ENCODE measurements at regions not wholly inside any gene's neighbourhood (a gene's known extent, or its start where the extent isn't known, plus 50 kb on each side); places are given as distances from the start of the nearest gene placed in this dataset.
A peak's percentile ranks its signal among the peaks of the same experiment; 100 is the strongest.
"Not testable (repeated sequence)": the region's sequence is repeated elsewhere in the genome, so short reads cannot be mapped to it uniquely, and the experiment has no call there.

GRCh38 chr13:74747186-74747955, 613.2 kb upstream of the KLF12 start:
- Mint-ChIP-seq H3K27me3 (peaks cover 0 to 4% (median 0%) of the 10 kb centered on the region in 3 donors), H3K27ac (peak overlapping the region in 3 of 6 donors; percentile 65 to 89 (median 71)), H3K9me3 (peaks cover 0 to 3% (median 0%) of the 10 kb centered on the region in 7 donors), H3K36me3 (no peaks in the 10 kb centered on the region), H3K4me3 (no peak overlapping the region), H3K4me1 (no peaks in the 10 kb centered on the region)
- DNase-seq (no peak), ATAC-seq (ENCODE audit: low read depth in 2 of 2) (no peak)

- ATAC-seq (ENCODE audit: low read depth in 2 of 2) (no peak), DNase-seq (no peak)
- Mint-ChIP-seq H3K27ac (no peak overlapping the region), H3K4me1 (no peaks in the 10 kb centered on the region), H3K9me3 (peaks cover 0 to 3% (median 0%) of the 10 kb centered on the region in 7 donors), H3K27me3 (peaks cover 0 to 4% (median 0%) of the 10 kb centered on the region in 3 donors), H3K36me3 (no peaks in the 10 kb centered on the region), H3K4me3 (no peak overlapping the region)
Observed at GRCh38 chr13:74743992-74744391, 609.8 kb upstream of the KLF12 start.

GRCh38 chr13:74741732-74742131, 607.5 kb upstream of the KLF12 start:
- DNase-seq (no peak), ATAC-seq (ENCODE audit: low read depth in 2 of 2) (no peak)
- no peaks in the 10 kb centered on the region for H3K4me1 Mint-ChIP-seq
- H3K36me3 Mint-ChIP-seq, result peaks cover 0 to 5% of the 10 kb centered on the region in 2 donors
- H3K9me3 Mint-ChIP-seq, result peaks cover 0 to 4% (median 0%) of the 10 kb centered on the region in 7 donors
- H3K4me3 Mint-ChIP-seq, result no peak overlapping the region
- peaks cover 0 to 8% (median 0%) of the 10 kb centered on the region in 3 donors for H3K27me3 Mint-ChIP-seq
- H3K27ac Mint-ChIP-seq, result no peak overlapping the region

DNA sequence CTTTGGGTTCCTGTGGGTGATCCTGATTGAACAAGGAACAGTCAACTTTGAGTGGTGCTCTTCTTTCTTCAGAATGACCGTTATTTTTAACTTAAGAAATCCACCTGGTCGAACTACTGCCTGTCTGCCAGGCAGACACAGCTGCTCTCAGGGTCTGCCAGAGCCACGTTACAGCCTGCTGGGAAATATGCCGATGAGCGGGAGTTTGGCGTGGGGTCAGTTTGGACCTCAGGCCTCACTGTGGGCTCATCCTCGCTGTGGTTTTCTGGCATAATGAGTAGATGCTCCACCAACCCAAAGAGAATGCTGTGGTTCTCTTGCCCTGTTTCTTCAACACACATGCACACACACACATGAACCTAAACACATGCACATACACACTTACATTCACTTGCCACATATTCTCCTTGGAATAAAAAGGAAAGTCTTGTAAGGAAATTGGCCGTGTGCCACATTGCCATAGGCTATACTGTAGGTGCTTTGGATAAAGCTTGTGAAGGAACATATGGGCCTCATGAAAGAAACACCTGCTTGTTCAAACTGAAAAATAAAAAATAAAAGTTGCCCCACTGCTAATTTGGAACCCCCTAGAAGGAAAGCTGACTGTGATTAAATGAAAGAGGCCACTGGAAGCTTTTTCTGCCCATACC, 598.7 kb upstream of the KLF12 start:
- no peak overlapping the region for H3K4me3 Mint-ChIP-seq
- H3K9me3 Mint-ChIP-seq, result peaks cover 0 to 13% (median 0%) of the 10 kb centered on the region in 7 donors
- no peak overlapping the region for H3K27ac Mint-ChIP-seq
- no peaks in the 10 kb centered on the region for H3K4me1 Mint-ChIP-seq
- DNase-seq, result no peak
- H3K36me3 Mint-ChIP-seq, result peaks cover 0 to 5% of the 10 kb centered on the region in 2 donors
- ATAC-seq (ENCODE audit: low read depth in 2 of 2), result no peak
- H3K27me3 Mint-ChIP-seq, result peaks cover 0 to 8% (median 0%) of the 10 kb centered on the region in 3 donors

GRCh38 chr13:74731731-74732130, 597.5 kb upstream of the KLF12 start:
- Mint-ChIP-seq H3K9me3 (peaks cover 0 to 9% (median 0%) of the 10 kb centered on the region in 7 donors), H3K36me3 (no peaks in the 10 kb centered on the region), H3K4me1 (no peaks in the 10 kb centered on the region), H3K27ac (no peak overlapping the region), H3K4me3 (no peak overlapping the region), H3K27me3 (peaks cover 0 to 7% (median 0%) of the 10 kb centered on the region in 3 donors)
- ATAC-seq (ENCODE audit: low read depth in 2 of 2), result no peak
- DNase-seq, result no peak

DNA sequence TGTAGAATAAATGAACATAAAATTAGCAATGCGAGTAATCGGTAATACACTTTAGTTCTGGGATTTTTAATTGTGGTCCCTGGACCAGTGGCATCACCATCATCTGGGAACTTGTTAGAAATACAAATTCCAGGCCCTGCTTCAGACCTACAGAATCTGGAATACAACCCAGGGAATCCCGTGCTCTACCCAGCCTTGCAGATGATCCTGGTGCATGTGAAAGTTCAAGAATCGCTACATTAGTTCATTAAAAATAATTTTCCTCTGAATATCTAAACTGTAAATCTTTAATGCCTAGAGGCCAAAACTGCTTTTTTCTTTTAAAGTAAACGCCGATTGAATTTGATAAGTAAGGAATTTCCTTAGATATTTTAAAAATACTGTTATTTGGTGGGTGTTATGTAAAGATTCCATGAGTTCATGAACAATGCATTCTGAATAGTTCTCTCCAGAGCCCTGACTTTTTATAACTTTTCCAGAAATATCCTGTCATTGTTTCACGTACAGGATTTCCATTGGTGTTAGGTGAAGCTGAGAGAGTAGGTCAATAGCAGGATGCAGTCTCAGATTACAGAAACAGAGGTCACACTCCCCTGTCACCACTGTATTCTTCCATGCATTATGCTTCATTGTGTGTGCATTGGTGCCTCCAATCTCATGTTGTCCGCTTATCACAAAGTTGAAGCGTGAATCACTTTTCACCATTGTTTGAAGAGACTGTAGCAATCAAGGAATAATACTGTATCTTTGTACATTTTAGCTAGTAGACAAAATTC, 596.5 kb upstream of the KLF12 start:
- H3K4me3 Mint-ChIP-seq, result no peak overlapping the region

DNA sequence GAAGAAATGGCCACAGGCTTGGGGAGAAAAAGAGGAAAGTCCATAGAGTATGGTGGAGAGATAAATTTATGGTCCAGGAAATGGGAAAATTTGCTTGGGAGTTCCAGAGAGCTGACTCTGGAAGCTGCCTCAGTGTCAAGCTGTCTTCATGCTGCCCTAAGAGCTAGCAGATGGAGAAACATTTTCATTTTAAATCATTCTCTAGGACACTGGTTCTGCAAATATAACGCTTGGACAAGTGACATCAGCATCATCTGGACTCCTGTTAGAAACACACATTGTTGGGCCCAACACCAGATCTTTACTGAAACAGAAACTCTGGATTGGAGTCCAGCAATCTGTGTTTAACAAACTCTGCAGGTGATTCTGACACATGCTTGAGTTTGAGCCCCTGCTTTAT, 592.0 kb upstream of the KLF12 start:
- DNase-seq, result no peak
- Mint-ChIP-seq H3K27ac (no peak overlapping the region), H3K9me3 (peaks cover 0 to 13% (median 0%) of the 10 kb centered on the region in 7 donors), H3K27me3 (peaks cover 0 to 8% (median 0%) of the 10 kb centered on the region in 3 donors), H3K4me3 (no peak overlapping the region), H3K36me3 (no peaks in the 10 kb centered on the region), H3K4me1 (no peaks in the 10 kb centered on the region)
- ATAC-seq (ENCODE audit: low read depth in 2 of 2), result no peak

More for the DNA sequence above, 596.5 kb upstream of the KLF12 start:
- no peak overlapping the region for H3K27ac Mint-ChIP-seq
- no peak for DNase-seq
- peaks cover 0 to 9% (median 0%) of the 10 kb centered on the region in 7 donors for H3K9me3 Mint-ChIP-seq
- no peaks in the 10 kb centered on the region for H3K36me3 Mint-ChIP-seq
- no peaks in the 10 kb centered on the region for H3K4me1 Mint-ChIP-seq
- no peak for ATAC-seq (ENCODE audit: low read depth in 2 of 2)
- H3K27me3 Mint-ChIP-seq, result peaks cover 0 to 8% (median 0%) of the 10 kb centered on the region in 3 donors

- H3K9me3 Mint-ChIP-seq, result peaks cover 0 to 12% (median 2%) of the 10 kb centered on the region in 7 donors
- H3K4me3 Mint-ChIP-seq; DNase-seq; ATAC-seq (ENCODE audit: low read depth in 2 of 2); H3K27me3 Mint-ChIP-seq; H3K27ac Mint-ChIP-seq; H3K4me1 Mint-ChIP-seq; H3K36me3 Mint-ChIP-seq: not testable (repeated sequence)
Observed at GRCh38 chr13:74718232-74718842, 584.1 kb upstream of the KLF12 start.

- Mint-ChIP-seq H3K27me3 (no peaks in the 10 kb centered on the region), H3K4me1 (no peaks in the 10 kb centered on the region), H3K4me3 (no peak overlapping the region), H3K36me3 (no peaks in the 10 kb centered on the region), H3K27ac (no peak overlapping the region), H3K9me3 (peaks cover 0 to 12% (median 2%) of the 10 kb centered on the region in 7 donors)
- no peak for DNase-seq
- ATAC-seq (ENCODE audit: low read depth in 2 of 2), result no peak
Observed at GRCh38 chr13:74715718-74716117, 581.5 kb upstream of the KLF12 start.

GRCh38 chr13:74710006-74710405, 575.8 kb upstream of the KLF12 start:
- H3K9me3 Mint-ChIP-seq, result peaks cover 0 to 9% (median 0%) of the 10 kb centered on the region in 7 donors
- no peak for DNase-seq
- no peak overlapping the region for H3K27ac Mint-ChIP-seq
- no peaks in the 10 kb centered on the region for H3K36me3 Mint-ChIP-seq
- H3K4me1 Mint-ChIP-seq, result no peaks in the 10 kb centered on the region
- ATAC-seq (ENCODE audit: low read depth in 2 of 2), result no peak
- no peaks in the 10 kb centered on the region for H3K27me3 Mint-ChIP-seq
- H3K4me3 Mint-ChIP-seq, result no peak overlapping the region

GRCh38 chr13:74709226-74709625, 575.0 kb upstream of the KLF12 start:
- Mint-ChIP-seq H3K36me3 (no peaks in the 10 kb centered on the region), H3K27ac (peak overlapping the region in 1 of 6 donors; percentile 19), H3K27me3 (no peaks in the 10 kb centered on the region), H3K4me3 (no peak overlapping the region), H3K9me3 (peaks cover 0 to 9% (median 0%) of the 10 kb centered on the region in 7 donors), H3K4me1 (no peaks in the 10 kb centered on the region)
- ATAC-seq (ENCODE audit: low read depth in 2 of 2) (no peak), DNase-seq (no peak)

DNA sequence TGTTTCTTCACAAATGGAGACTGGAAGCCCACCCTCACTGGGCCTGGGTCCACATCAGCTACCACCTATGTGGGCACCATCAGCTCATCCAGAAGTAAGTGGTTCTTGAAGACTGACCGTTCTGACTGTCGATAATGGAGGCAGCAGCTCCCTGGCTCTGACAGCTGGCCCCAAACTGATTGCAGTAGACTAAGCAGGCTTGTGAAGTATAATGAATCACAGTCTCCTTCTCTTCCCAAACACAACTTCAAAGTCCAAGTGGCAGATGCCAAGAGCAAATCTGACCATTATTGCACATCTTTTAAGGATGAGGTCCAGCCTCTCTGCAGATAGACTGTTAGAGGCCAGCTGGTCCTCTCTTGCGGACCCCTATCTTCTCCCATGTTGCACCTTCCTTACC, 574.4 kb upstream of the KLF12 start:
- ATAC-seq (ENCODE audit: low read depth in 2 of 2), result no peak
- DNase-seq, result no peak
- Mint-ChIP-seq H3K36me3 (no peaks in the 10 kb centered on the region), H3K4me1 (no peaks in the 10 kb centered on the region), H3K27me3 (no peaks in the 10 kb centered on the region), H3K4me3 (no peak overlapping the region), H3K27ac (no peak overlapping the region), H3K9me3 (peaks cover 0 to 6% (median 0%) of the 10 kb centered on the region in 7 donors)

- H3K9me3 Mint-ChIP-seq, result peaks cover 0 to 5% (median 0%) of the 10 kb centered on the region in 7 donors
- no peak overlapping the region for H3K4me3 Mint-ChIP-seq
- H3K27ac Mint-ChIP-seq, result no peak overlapping the region
- H3K4me1 Mint-ChIP-seq, result no peaks in the 10 kb centered on the region
- DNase-seq (no peak), ATAC-seq (ENCODE audit: low read depth in 2 of 2) (no peak)
- H3K36me3 Mint-ChIP-seq, result no peaks in the 10 kb centered on the region
- H3K27me3 Mint-ChIP-seq, result no peaks in the 10 kb centered on the region
Observed at GRCh38 chr13:74707291-74707690, 573.1 kb upstream of the KLF12 start.
